GF-D8 (cell line): ENCODE measurements at regions not wholly inside any gene's neighbourhood (a gene's known extent, or its start where the extent isn't known, plus 50 kb on each side); places are given as distances from the start of the nearest gene placed in this dataset.

ENCODE experiments used
- DNase-seq: peaks from one replicate; lab custom pipeline; 2025; lab: John Stamatoyannopoulos, UW

DNA sequence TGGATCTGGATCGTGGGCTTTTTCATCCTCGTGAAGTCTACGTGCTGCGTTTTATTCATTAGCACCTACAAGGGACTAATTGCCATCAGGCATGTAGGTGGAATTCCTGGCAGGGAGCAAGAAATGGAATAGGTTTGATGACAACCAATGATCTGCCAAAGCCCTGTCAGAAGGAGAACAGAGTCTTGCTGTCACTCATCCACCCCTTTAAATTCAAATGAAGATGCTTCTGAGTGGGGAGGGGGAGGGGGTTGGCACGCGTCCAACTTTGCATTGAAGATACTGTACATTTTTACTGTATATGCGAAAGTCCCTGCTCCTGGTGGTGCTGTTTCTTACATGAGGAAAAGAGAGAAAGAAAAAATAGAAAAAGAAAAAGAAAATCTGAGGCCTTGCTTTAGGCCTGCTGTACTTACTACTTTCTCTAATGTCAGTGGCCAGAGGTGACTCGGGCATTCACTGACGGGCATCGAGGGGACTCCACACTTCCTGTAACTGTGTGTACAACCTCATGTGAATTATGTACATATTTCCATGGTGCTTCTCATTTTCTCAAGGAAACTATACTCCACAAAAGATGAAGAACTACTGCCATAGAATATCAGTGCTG, 569.1 kb downstream of the INHBA start:
- no peak for DNase-seq

DNA sequence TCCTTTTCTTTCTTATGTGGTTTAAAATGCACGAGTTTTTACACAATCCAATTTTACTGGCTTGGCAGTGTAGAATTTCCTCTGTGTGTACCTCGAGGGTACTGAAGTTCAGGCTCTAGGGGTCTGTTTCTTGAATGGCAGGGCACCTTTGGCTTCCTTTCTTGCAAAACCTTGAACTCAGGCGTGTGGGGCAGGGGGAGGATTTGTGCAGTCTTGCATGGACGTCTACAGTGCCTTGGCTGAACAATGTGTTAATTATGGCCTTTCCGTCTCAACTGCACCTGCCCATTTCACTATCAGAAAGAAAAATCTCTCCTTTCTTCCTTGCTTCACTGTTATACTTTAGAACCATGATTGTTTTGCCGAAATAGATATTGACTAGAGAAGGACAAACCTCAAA, 570.9 kb downstream of the INHBA start:
- no peak for DNase-seq

DNA sequence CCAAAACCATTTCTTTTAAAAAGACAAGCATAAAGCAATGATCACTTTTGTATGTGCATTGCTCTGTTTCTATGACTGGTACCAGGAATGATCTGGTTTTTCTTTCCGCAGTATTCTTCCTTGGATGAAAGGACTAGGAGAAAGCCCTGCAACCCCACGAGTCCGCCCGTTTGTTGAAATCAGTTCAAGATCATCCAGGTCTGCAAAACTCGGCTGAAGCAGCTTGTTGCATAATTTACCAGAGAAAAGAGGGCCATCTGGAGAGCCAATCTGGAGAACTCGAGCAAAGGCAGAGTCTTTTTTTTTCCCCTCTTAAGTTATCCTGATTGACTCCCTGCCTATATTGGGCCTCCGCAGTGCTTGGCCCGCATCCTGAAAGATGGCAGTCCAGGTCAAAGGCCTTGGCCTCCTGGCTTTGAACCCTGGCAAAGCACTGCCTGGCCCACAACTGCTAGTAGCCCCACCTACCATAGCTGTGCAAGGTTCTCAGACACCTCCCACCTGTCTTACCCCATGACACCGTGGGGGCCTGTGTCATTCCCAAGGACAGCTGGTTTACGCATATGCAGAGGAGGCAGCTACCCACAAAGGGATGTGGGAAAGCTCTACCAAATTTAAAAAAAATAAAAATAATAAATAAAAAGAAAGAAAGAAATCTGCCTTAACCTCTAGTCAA, 572.2 kb downstream of the INHBA start:
- DNase-seq = no peak

DNA sequence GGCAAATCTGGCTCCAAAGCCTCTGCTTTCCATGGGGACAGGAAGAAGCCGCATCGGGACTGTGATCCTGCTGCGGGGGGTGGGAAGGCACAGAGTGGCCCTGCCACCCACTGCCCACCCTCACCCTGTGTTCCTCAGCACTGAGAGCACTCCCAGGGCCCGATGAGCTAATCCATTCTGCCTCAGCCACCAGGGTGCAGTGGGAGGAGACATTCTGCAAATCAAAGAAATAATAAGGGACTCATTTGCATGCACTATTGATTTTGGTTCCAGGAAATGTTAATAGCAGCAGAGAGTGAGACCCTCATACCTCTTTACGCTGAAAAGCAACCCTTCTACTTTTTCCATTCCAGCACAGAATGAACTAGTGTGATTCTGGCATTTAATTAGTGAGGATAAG, 572.8 kb downstream of the INHBA start:
- DNase-seq = no peak

DNA sequence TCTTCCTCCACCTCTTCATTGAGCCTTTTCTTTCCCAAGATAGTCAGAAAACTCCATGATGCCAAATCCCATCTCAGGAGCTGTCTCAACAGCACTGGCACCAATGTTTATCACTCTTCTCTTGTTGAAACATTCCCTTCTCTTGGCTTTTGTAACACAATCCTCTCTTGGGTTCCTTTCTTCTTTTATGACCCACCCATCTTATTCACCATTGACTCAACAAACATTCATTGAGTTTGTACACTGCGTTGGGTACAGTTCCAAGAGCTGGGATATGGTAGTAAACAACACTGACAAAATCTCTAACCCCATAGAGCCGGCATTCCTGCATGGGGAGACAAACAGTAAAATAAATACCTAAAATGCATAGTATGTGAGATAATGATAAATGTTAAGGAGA, 577.5 kb downstream of the INHBA start:
- DNase-seq = no peak

DNA sequence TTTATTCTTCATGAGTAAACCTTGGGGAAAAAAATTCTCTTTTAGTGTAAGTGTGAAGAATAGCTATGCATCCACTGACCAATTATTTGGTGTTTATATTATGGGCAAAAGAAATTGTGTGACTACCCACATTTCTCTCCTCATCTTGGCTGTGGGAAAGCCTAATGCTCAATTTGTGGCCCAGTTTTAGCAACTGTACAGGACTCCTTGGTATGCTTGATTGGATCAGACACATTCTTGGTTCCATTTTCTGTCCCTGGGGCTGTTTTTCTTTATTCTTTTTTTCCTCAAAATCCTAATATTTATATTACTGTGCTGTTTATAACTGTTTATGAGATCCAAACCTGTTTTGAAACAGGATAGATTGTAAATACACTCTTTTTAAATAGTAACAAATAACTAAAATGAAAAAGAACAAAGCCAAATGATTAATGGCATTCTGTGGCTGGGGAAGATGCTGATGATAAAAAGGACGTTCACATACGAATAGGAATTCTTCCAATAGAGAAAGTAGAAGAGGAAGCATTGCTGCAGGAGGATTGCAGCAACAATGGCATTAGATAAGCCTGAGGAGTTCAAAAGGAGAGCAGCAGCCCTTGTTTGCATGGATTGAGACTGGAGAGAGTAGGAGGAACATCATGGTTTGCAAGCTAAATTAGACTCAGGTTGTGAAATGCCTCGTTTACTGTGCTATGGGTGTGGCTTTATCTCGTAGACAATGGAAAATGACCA, 580.5 kb downstream of the INHBA start:
- no peak for DNase-seq

DNA sequence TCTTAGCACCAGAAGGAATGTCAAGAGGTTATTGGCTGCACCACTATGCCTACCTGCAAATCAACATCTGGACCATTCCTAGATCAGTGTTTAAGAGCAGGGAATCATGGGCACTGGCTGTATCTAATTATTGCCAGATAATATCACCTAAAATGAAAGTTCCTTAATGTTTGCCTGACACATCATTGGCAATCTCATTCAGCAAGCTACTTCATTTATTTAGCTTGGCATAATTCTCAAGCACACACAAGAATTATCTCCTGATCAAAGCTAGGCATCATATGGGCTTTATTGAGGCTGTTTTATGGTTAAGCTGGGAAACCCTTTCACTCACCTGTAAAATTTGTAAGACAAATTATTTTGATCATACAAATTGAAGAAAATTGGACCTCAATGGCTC, 581.7 kb downstream of the INHBA start:
- no peak for DNase-seq

DNA sequence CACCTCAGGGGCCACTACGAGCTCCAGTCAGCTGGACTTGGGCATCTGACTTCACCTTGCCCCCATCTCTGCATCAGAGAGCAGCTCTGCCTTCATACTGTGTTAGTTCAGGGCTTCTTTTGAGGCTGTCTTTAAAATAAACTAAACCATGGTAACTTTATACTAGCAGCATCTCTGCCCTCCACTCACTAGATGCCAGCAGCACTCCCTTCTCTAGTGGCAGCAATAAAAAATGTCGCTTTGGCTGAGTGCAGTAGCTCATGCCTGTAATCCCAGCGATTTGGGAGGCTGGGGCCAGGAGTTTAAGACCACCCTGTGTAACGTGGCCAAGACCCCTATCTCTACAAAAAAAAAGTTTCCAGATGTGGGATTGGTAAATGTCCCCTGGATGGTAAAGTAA, 584.4 kb downstream of the INHBA start:
- no peak for DNase-seq

DNA sequence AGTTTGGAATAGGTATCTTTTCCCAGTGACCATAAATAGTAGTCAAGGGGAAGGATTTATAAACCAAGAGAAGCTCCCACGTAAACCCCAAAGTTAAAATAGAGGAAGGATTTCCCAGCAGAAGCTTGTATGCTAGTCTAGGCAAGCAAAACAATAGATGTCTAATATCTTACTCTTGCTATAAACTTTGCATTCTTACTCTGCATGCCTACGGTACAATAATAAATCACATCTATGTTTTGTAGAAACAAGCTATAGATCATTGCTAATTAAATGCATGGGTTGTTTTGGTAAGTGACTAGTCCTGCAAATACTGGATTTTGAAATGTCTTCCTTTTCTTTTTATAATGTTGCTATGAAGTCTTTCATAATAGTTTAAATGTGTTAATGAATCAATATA, 585.5 kb downstream of the INHBA start:
- no peak for DNase-seq

DNA sequence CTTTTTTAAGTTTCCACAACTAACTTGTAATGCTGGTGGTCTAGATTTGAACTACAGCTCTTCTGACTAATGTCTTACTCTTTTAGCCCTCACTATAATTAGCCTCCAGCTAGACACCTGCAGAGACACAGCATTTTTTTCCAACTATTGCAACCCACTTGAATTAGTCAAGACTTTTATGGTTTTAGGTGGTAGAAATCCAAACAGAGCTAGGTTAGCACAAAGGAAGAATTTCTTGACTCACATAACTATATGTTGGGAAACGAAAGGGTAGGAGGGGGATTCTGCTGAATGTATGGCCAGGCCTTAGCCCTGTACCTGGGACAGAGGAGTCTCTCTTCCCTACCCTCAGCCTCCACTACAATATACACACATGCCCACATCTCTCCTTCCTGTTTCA, 586.1 kb downstream of the INHBA start:
- no peak for DNase-seq

DNA sequence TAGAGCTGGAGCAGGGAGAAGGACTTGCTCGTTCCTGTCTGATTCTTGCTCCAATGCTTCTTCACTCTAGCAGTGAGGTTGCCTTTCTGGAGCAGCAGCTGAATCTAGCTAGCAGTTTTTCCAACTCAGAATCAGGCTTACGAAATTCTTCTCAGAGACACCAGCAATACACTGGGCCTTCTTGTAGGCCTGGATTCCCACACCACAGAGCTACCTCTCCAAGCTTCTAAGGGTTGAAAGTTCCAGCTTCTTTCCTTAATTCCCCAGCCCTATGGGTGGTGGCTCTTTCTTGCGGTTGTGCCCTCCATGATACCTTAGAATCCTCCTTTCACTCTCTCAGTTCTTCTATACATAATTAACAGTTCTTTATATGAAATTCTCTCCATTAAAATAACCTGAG, 586.6 kb downstream of the INHBA start:
- no peak for DNase-seq

DNA sequence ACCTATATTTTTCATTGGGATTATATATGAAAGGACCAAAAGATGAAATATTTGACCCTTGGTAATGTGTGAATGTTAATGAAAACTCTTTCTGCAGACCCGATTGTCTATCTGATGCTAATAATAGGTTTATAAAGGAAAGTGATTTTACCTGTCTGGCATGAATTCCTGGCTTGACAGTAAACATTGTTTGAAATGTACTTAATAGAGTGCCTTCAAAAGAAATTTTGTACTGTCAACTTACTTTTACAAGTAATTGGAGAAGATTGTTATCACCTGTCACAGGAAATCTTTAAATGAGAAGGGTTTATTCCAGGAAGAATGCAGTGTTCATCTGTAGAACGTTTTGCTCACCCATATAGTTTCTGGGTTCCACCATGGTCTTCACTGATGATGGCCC, 588.2 kb downstream of the INHBA start:
- no peak for DNase-seq

DNA sequence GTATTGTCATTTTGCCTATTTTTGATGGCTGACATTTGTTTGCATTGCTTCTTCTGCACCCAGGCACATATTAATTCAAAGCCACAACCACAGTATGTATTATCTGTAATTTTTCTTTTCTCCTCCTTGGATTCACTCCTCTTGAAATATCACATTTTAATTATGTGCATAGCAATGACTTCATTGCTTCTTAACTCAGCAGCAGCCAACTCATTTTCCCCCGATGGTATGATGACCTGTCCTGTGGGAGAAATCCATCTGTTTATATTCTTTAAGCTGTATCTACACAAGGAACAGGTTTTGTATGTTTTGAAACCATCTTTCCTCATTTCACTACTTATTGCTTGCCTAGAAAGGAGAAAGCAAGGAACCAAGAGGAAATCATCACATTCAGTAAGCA, 588.8 kb downstream of the INHBA start:
- no peak for DNase-seq

DNA sequence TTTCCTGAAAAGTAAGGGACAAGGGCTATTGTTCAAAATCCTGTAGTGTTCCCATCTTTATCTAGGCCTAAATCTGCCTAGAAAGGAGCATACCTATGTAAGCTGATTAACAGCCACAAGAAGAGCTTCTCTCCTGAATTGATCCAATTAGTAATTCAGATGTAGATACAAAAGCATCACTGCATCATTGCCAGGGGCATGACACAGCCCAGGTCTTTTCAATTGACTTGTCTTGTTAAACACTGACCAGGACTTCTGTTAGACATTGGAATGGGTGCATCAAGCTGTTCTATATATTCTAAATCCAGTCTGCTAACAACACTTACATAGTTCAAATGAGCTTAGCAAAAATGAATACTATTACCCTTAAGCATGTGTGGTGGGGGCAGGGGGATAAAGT, 589.2 kb downstream of the INHBA start:
- no peak for DNase-seq

DNA sequence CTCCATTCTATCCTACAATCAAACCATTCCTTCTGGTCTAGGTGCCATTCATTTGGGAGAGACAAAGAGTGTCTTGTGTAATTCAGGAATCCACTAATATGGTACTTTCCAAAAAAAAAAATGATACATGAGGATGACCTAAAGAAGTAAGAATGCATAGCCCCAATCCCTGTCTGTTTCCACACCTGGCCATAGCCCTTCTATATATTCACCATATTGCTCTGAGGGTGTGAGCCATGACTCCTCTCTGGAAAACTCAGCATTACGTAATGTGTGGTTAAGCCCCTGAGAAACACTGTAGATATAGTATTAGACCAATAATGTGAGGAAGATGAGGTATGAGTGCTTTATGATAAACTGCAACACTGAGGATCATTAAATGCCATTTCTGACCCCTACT, 592.7 kb downstream of the INHBA start:
- no peak for DNase-seq

DNA sequence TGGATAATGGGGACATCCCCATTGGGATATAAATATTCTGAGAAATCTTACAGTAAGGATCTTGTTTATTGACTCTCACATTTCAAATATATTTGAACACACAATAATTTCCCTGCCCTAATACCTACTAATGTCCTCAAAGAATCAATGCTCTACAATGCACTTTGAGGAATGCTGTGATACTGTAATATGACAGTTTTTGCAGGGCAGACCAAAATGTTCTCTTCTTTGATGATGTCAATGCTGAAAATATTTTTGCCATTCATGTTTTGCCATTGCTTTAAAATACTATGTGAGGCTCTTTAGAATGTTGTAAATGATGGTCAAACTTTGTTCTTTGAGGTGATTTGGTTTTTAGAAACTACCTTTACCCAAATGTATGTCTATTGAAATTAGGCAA, 594.1 kb downstream of the INHBA start:
- DNase-seq = no peak

DNA sequence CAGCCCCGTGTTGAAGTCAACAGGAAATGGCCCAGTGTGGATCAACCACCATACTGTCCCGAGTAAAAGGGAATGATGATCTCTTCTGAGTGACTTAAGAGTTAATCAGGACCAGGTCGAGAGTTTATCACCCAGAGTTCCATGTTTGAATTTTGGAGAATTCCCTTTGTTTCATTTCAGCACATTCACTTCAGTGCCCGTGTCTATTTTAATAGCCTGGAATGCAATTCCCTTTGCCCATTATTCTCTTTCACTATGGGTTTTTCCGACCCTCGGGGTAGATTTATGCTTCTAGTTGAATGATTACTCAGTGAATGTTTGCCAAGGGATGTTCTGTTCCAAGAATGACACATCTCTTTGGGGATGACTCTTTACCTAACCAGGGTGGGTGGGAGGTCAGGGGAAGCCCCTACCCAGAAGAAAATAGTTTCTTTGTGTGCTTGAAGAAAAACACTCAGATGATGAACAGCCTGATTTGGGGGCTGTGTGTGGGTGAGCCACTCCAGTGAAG, 594.9 kb downstream of the INHBA start:
- no peak for DNase-seq

DNA sequence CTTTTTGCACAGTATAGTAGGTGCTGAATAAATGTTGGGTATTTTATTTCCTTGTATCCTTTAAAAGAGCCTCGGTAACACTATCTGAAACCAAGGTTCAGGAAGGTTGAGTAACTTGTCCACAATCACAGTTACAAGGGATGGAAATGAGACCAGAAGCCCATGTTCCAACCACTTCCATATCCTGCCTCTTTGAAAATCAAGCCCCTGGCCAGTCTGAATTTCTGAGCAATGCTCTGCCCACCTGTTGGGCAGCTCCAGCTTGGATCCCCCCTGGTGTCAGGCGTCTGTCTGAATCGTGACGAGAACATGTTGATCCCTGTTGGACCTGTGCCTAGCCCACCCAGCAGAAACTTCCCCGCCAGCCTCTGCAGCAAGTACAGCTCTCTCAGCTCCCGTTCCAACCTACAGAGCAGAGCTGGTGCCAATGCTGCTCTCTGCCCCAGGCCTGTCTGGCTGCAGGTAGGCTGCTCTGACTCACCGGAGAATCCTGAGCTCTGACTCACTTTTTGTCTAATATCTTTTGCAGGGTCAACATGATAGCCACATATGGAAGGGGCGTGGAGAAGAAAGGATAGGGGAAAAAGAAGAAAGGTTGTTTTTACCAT, 595.5 kb downstream of the INHBA start:
- DNase-seq = no peak

DNA sequence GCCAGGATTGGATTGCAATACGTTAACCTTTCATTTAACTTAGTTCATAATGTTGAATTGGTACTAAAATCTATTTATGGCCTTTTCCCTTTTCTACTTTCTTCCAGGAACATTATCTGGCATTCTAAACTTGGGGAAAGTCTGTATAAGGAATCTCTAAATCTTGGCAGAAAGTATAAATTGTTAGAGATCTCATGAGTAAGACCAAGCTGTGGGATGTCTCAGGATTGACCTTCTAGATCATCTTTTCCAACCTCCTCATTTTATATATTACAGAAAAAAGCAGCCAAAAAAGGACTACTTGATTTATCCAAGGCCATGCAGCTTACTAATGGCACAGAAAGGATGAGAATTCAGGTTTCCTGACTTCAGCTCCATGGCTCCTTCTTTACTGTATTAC, 598.3 kb downstream of the INHBA start:
- DNase-seq = no peak

DNA sequence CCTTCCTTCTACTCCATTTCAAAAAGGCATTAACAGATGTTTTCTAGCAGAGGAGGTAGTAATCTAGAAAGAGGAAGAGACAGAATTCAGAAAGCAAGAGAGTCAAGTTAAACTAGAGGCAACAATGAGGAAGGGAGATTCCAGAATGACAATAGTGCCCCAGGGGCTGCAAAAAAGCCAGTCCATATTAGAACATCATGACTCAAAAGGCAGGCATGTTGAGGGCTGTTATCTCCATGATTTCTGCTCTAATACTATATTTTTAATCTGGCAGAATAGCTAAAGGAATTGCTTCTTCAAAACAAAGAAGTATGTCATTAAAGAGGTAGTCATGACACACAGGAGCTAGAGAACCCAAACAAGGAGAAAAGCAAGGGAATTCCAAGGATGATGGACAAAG, 599.6 kb downstream of the INHBA start:
- no peak for DNase-seq

DNA sequence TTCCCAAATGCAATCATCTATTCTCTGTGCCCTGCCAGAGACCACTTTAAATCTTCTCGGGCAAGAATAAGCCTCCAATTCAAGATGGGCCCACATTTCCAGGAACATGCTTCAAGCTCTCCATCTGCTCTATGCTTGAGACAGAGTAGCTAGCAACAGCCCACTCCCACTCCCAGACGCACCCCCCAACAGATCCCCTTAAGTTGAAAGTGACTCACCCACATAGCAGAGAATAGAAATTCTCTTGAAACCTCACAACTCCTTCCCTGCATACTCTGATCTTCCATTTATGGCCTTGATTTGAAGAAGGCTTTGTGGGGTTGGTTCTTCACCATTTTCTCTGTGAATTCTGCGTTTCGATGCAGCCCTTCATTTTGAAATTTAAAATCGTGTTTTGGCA, 604.0 kb downstream of the INHBA start:
- no peak for DNase-seq

DNA sequence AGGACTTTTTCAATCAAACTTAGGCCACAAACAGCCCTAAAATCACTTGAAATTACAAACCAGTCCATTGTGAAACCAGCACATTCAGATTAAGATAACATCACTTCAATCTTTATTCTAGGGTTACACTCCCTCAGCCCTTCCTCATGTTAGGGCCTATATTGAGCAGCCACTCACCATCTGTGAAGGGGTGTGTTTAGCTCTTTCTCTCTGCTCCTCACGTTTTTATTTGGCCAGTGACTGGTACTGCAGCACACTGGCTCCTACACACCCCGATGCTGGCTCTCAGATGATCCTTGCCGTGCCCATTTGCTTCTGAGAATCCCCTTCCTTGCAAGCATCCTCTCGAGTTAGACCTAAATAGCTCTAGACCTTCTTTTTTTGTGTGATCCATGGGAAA, 604.5 kb downstream of the INHBA start:
- DNase-seq = no peak

DNA sequence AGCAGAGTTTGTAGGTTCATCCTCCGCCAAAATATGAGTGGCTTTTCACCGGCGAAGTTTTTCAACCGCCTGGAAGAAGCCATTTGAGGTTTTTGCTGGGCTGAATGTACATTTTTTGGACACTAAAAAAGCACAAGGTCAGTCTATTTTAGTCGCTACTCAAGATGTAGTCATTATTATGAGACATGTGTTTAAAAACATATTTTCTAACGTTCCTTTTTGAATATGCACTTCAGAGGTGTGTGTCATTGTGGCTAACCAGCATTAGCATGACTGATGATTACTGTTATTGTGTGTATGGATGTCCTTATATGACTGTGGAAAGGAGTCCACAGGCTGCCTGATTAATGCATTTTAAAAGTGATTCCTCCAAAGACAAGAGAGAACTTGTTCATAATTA, 605.4 kb downstream of the INHBA start:
- no peak for DNase-seq
